K562 (cell line): ENCODE measurements at regions not wholly inside any gene's neighbourhood (a gene's known extent, or its start where the extent isn't known, plus 50 kb on each side); places are given as distances from the start of the nearest gene placed in this dataset.

Experiments
- ATAC-seq: fragments of 200-7000 bp; cut with Tn5 transposase; 3 replicates; pipeline ENCODE4 v1.9.1; 2020; ENCODE audit warnings: moderate library complexity
- BruUV-seq: library from RNA; stranded (reverse); fragments of 400-500 nt; replicated peaks from 2 replicates; lab custom pipeline; 2021; lab: Mats Ljungman, UMichigan
- CTCF ChIA-PET: fragments of 300-600 bp; formaldehyde crosslinking; extraction: SDS; loops from one replicate; lab custom pipeline; 2021; ENCODE audit warnings: low intra/inter-chr PET ratio; lab: Yijun Ruan, JAX
- POLR2A ChIA-PET: fragments of 300-600, 350-650 bp; sonication (Branson Sonifier 250); formaldehyde crosslinking; extraction: SDS; loops from one replicate; lab custom pipeline; 2021; ENCODE audit warnings: antibody characterized with exemption, inconsistent platforms; lab: Yijun Ruan, JAX
- DNase-seq, 4 experiments: peaks; one replicate each; pipeline versions ENCODE4 v3.0.0 to v3.0.0-alpha.2; 2011 to 2018; ENCODE audit warnings: low spot score in 3 of 4, mixed read lengths in 3 of 4; ENCODE audit errors: extremely low read depth in 1 of 4
- FAIRE-seq: peaks from 2 replicates; lab custom pipeline; 2011; peaks lifted over from hg19 to GRCh38; lab: Jason Lieb, UNC
- H2AFZ ChIP-seq: 2 replicates; pipeline ENCODE4 v1.6.0; 2011; ENCODE audit warnings: low read depth, low read length, control low read depth, inconsistent platforms
- H3K27ac ChIP-seq: fragments of 200-600 bp; 3 replicates; pipeline ENCODE4 v1.8.0; 2011; ENCODE audit warnings: low read depth, mild to moderate bottlenecking, control low read depth, inconsistent platforms, low read length, moderate library complexity, mixed read lengths; ENCODE audit errors: extremely low read depth
- H3K27me3 ChIP-seq, 2 experiments: fragments of 300-600 bp in 1 of 2; 2 replicates in 1 of 2; 3 replicates in 1 of 2; pipeline versions ENCODE4 v1.6.0 to v1.8.0; 2011; ENCODE audit warnings: inconsistent platforms in 2 of 2, low read length in 2 of 2, mild to moderate bottlenecking in 1 of 2, mixed read lengths in 1 of 2, moderate library complexity in 1 of 2; ENCODE audit not compliant: control insufficient read depth in 2 of 2, insufficient read depth in 2 of 2
- H3K36me3 ChIP-seq: fragments of 300-600 bp; 3 replicates; pipeline ENCODE4 v1.8.0; 2011; ENCODE audit warnings: mild to moderate bottlenecking, low read length, inconsistent platforms; ENCODE audit not compliant: control insufficient read depth, insufficient read depth
- H3K4me1 ChIP-seq, 2 experiments: fragments of 200-600 bp in 1 of 2; replicated peaks in 1 of 2; 2 replicates in 1 of 2; 3 replicates in 1 of 2; pipeline versions ENCODE4 v1.5.1 to v1.8.0; 2011; ENCODE audit warnings: inconsistent platforms in 2 of 2, low read length in 2 of 2, mild to moderate bottlenecking in 1 of 2, mixed read lengths in 1 of 2, moderate library complexity in 1 of 2; ENCODE audit not compliant: control insufficient read depth in 2 of 2, insufficient read depth in 2 of 2
- H3K4me2 ChIP-seq: 2 replicates; pipeline ENCODE4 v1.6.1; 2011; ENCODE audit warnings: low read length, control low read depth, inconsistent platforms, mixed read lengths; ENCODE audit not compliant: insufficient read depth
- H3K4me3 ChIP-seq: fragments of 200-600 bp; sonication (generic), shearing (Covaris generic); 2 replicates; pipeline ENCODE4 v1.5.1; 2016; ENCODE audit warnings: control low read depth, inconsistent platforms
- H3K79me2 ChIP-seq: fragments of 200-600 bp; 3 replicates; pipeline ENCODE4 v1.8.0; 2011; ENCODE audit warnings: low read length, inconsistent platforms; ENCODE audit not compliant: control insufficient read depth, insufficient read depth
- H3K9ac ChIP-seq, 2 experiments: 2 replicates each; pipeline versions ENCODE4 v1.6.0 to v1.6.1; 2011; ENCODE audit warnings: low read depth in 2 of 2, low read length in 2 of 2, control low read depth in 1 of 2, inconsistent platforms in 1 of 2, mild to moderate bottlenecking in 1 of 2, mixed read lengths in 1 of 2; ENCODE audit not compliant: insufficient read depth in 1 of 2
- H3K9me1 ChIP-seq: one replicate; pipeline ENCODE4 v1.6.0; 2011; ENCODE audit warnings: inconsistent platforms, mild to moderate bottlenecking, low read length, moderate library complexity; ENCODE audit not compliant: control insufficient read depth, insufficient read depth
- H3K9me3 ChIP-seq: replicated peaks from 2 replicates; pipeline ENCODE4 v1.5.1; 2011; ENCODE audit warnings: low read depth, low read length, inconsistent platforms; ENCODE audit not compliant: control insufficient read depth, insufficient read depth
- H4K20me1 ChIP-seq: replicated peaks from 2 replicates; pipeline ENCODE4 v1.6.1; 2011; ENCODE audit warnings: low read length, inconsistent platforms, mixed read lengths; ENCODE audit not compliant: control insufficient read depth, insufficient read depth
- ETV1 ChIP-seq: fragments of 450-650 bp; conservative IDR thresholded peaks from 2 replicates; pipeline ENCODE4 v1.6.1; 2016; ENCODE audit warnings: missing genetic modification characterization, control low read depth, low read depth, missing compliant biosample characterization
- GTF2A2 ChIP-seq: IDR thresholded peaks from 2 replicates; pipeline ENCODE4 v1.6.1; 2016; ENCODE audit warnings: mild to moderate bottlenecking, missing genetic modification characterization, missing compliant biosample characterization
- HDAC1 ChIP-seq, 2 experiments: fragments of 450-650 bp; IDR thresholded peaks; 2 replicates each; pipeline ENCODE4 v1.6.1; 2016 to 2017; ENCODE audit warnings: inconsistent platforms in 1 of 2, mild to moderate bottlenecking in 1 of 2, moderate library complexity in 1 of 2
- JUN ChIP-seq, 2 experiments: sonication (generic) in 1 of 2; formaldehyde crosslinking in 1 of 2; IDR thresholded peaks; 2 replicates each; pipeline versions ENCODE4 v1.6.1 to v1.8.0; 2012 to 2022; ENCODE audit warnings: borderline replicate concordance in 2 of 2, mild to moderate bottlenecking in 2 of 2, improper control_type of control experiment in 1 of 2, low read depth in 1 of 2, low read length in 1 of 2, missing genetic modification reagents in 1 of 2
- MCM3 ChIP-seq: fragments of 450-650 bp; IDR thresholded peaks from 2 replicates; pipeline ENCODE4 v1.6.1; 2016
- POLR2A ChIP-seq: fragments of 450-650 bp; conservative IDR thresholded peaks from 2 replicates; pipeline ENCODE4 v1.6.1; 2016
- TAL1 ChIP-seq: fragments of 450-650 bp; IDR thresholded peaks from 2 replicates; pipeline ENCODE4 v1.6.1; 2016; ENCODE audit warnings: mild to moderate bottlenecking
- ZNF124 ChIP-seq: sonication (generic); formaldehyde crosslinking; IDR thresholded peaks from 2 replicates; pipeline ENCODE4 v1.8.1; 2022; ENCODE audit warnings: missing genetic modification reagents
- WGBS: fragments of 100-300 bp; shearing (Covaris generic); methylation state at CpG from one replicate; pipeline ENCODE4 v1.1.6; 2016; ENCODE audit warnings: low coverage, mixed read lengths; ENCODE audit not compliant: insufficient coverage; ENCODE audit errors: missing lambda C conversion rate; 5-methylcytosine and 5-hydroxymethylcytosine counted together
- in situ Hi-C: fragments of 300-500 bp; cut with MboI; formaldehyde crosslinking; loops from 4 replicates; pipeline ENCODE4 v1.15.0; 2018; ENCODE audit warnings: inconsistent platforms, mixed read lengths
- intact Hi-C: fragments of 100-400 bp; cut with micrococcal nuclease; formaldehyde crosslinking; loops from 2 replicates; pipeline ENCODE4 v1.14.2; 2022

DNA sequence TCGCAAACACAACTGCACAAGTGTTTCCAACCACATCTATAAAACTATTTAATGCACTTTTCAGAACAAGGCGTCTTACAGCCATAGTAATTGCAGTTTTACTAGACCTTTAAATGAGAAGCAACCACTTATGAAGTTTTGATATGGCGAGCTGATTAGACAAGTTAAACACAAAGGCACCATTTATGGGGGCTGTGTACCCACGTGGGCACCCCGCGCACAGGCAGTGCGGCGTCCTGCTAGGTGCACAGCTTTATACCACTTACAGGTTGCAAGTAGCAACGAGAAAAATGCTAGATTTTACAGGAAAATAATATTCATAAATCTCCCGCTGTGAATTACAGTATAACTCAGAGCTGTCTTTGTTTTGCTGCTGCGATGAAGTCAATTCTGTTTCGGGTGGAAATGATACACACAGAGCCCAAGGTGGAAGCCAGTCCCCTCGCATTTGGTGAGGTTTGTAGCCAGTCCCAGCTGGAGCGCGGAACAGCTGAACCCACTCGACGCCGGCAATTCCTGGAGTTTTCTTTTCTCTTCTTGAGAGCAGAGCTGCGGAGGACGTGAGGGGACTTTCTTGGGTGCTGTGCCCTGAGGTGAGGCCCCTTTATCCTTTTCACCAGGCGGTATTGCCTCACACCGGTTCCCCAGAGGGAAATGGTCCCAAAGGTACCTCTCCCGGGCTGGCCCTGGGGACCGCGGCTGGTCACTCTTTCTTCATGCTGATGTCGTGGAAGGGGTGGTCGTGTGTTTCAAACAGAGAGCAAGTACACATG is 76.7 kb downstream of the PTGR3 start:
- Histone ChIP-seq H3K27ac (no peak overlapping the region), H4K20me1 (no peaks in the 10 kb centered on the region), H3K36me3 (no peaks in the 10 kb centered on the region), H3K9ac (no peak overlapping the region), H3K4me3 (no peak overlapping the region), H2AFZ (no peak overlapping the region), H3K79me2 (no peaks in the 10 kb centered on the region), H3K9me3 (no peaks in the 10 kb centered on the region), H3K9me1 (no peaks in the 10 kb centered on the region), H3K4me1 (no peaks in the 10 kb centered on the region), H3K4me2 (no peak overlapping the region), H3K27me3 (peaks cover 0 to 63% of the 10 kb centered on the region in 2 experiments; a peak in 3 of 5 replicates)
- DNase-seq (no peak), FAIRE-seq (no peak), ATAC-seq (no peak)
- BruUV-seq: no TSS peak
- intact Hi-C loops: no loop called here
- ChIA-PET POLR2A (interaction anchor here (1.3 kb wide), 1 partner anchor 14 kb away, joined by 3 read pairs; no protein-coding TSS in a partner anchor), CTCF (no interaction called here)
- in situ Hi-C loops: no loop called here
- 15% methylated on average over 24 of the region's 27 CpGs for WGBS
- TF ChIP-seq HDAC1 (IDR thresholded peaks at IDR 0.05) (no peak), JUN (IDR thresholded peaks at IDR 0.05; ENCODE audit: borderline replicate concordance, low read depth, low read length) (no peak), JUN (CRISPR knock-in tag; IDR thresholded peaks at IDR 0.05; ENCODE audit: borderline replicate concordance) (no peak), POLR2A (no peak), MCM3 (no peak), ZNF124 (no peak), TAL1 (no peak), GTF2A2 (no peak), ETV1 (no peak)
